LHCN-M2 (cell line): ENCODE measurements at regions not wholly inside any gene's neighbourhood (a gene's known extent, or its start where the extent isn't known, plus 50 kb on each side); places are given as distances from the start of the nearest gene placed in this dataset.

Experiments
- DNase-seq: peaks from one replicate; pipeline ENCODE4 v3.0.0-alpha.2; 2012; ENCODE audit warnings: low read depth

DNA sequence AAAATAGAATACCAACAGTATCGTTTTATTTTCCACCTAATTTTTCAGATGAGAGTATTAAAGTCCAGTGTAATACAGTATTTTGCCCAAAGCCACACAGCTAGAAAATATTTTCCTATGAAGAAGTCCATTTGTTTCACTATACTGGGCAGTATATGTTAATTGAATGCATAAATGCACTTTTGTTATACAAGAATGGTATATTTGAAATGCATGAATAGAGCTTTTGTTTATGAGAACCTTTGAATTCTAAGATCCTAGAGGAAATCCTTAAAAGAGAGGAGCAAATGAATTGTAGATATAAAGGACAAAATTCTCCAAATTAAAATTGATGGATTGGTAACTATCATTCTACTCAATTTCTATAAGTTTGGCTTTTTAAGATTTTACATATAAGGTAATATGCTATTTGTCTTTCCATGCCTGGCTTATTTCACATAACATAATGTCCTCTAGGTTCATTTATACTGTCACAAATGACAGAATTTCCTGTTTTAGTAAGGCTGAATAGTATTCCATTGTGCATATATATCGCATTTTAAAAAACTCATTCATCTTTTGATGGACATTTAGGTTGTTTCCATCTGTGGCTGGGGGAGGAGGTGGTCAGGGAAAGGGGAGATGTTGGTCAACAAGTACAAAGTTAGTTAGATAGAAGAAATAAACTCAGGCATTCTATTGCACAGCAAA is 136.6 kb upstream of the DCN start:
- no peak for DNase-seq

DNA sequence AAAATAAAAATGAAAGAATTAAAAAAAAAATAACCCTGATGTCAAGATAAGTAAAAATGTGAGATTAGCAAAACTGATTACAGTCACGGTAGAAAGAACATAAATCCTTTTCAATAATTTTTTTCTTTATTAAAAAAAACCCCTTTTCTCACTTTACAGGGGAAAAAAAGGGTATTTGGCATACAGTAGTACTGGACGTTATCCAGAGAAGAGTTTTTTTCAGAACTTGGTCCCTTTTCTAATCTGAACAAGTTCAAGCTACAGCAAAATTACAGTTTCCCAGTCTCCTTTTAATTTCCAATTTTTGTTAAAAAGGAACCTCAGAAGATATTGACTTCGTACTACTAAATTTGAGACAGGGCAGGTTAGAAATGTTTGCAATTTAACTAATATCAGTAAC is 134.7 kb upstream of the DCN start:
- DNase-seq = no peak

DNA sequence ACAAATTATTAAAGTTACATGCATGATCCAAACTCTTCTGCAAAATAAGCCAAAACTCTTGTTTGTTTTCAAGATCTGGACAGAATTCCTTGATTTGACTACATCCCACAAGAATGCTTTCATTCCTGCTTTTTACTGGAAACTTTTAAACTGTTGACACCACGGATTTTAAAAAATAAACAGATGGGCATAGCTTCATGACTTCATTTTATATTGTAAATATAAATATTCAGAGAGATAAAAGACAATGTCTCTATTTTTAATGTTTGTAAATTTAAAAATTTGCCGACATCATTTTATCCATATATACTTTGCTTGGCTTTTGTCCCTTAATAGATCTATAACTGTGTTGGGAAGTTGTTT is 134.3 kb upstream of the DCN start:
- peak; percentile 75 for DNase-seq

DNA sequence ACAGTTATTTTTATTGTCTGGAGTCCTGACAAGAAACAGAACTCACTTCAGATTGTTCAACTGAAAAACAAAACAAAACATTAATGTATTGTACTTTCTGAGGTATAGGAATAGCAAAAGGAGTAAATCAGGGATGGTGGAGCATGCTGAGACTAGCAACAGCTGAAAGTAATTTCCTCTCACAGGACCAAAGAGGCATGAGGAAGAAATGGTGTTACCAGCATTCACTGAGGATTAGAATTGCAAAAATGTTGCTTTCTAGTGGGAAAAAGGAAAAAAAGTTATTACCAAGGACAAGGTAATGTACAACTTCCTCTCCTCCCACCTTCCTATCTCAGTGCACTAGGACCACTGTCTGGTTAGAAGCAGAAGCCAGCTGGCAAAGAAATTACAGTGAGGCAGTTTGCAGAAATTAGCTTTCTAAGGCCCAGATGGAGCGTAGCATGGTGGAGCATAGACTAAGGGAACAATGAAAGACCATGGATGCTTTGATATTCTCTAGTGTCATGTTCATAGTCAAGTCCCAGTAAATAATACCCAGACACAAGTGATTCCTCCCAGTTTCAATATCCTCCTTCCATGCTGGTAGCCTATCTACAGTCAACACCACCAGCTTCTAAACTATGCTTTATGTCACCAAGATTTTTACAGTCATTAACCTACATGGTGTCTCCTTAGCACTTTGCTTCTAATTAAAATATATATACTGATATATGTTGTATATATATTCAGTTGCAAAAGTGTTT is 133.7 kb upstream of the DCN start:
- peak; percentile 25 for DNase-seq

DNA sequence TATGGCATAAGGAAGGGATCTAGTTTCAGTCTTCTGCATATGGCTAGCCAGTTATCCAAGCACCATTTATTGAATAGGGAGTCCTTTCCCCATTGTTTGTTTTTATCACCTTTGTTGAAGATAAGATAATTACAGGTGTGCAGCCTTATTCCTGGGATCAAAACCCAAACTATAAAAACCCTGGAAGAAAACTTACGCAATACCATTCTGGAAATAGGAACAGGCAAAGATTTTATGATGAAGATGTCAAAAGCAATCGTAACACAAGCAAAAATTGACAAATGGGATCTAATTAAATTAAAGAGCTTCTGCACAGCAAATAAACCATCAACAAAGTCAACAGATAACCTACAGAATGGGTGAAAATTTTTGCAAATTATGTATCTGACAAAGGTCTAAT is 128.5 kb upstream of the DCN start:
- no peak for DNase-seq

DNA sequence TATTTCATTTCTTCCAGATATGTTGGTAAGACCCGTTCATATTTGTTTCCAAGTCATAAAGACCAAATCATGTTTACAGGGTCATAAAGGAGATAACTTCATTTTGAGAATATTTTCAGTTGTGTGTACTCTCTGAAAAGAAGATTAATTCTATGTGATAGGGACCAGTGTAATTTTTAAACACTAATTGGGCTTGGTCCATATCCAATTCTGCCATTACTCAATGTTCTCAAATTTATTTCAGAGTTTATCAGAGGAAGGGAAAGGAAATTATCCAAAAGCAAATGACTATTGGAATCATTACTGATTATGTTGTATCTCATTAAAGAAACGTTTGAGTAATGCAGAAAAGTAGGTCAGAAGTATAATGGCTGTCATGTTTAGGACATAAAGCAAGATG is 126.8 kb upstream of the DCN start:
- no peak for DNase-seq

DNA sequence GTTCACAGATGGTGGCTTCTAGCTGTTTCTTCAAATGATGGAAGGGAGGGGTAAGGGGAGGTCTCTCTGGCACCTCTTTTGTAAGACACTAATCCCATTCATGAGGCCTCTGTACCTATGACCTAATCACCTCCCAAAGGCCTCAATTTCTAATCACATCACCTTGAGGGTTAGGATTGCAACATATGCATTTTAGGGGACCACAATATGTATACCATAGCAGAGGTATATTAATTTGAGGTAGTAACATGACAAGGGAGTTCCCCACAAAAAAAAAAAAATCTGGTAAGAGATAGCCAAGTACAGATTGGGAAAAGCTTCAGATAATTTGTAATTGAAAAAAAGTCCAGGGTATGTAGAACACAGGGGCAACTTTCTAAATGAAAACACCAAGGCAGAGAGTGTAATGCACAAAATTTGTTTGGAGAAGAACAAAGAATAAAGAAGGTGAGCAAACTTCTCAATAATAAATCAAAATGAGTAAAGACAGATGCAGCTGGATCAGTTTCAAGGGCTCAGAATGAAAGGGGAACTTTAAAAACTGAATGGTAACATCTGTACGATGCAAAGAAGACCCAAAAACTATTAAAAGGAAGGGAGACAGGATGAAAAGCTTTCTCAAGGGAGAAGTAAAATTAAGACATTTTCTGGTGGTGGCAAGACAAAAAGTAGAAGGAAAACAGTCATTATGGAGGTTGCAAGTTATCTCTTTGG is 125.5 kb upstream of the DCN start:
- DNase-seq = no peak

DNA sequence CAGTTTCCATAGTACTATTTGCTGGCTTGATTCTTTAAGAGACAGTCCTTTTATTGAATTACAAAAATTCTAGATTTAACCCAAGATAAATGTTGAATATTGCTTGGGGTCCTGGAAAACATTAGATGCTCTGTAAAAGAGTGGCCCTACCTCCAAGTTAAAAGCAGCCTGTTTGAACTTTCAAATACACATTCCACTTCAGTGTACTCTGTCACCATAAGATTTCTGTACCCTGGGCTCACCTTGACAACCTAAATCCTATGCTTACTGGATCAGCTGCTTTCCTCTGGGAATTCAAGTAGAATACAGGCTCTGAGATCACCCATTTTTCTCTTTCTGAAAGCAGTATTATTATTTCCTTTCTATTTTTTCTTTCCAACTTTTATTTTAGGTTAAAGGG is 107.7 kb upstream of the DCN start:
- DNase-seq = no peak

DNA sequence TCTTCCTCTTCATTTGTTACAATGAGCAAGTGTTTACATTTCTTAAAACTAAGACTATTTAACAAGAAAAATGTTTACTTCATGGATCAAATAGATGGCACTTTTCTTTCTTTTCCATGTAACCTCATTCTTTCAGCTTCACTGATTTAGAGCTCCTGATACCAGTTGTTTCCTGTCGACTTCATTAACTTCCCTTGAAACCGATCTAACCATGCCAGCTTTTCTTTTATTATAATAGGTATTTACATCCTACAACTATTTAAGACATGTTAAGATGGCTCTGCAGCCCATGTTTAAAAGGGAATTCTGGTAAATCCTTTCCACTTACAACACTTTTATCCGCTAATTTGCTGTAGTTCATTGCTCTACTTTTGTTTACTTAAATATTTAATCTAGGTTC is 107.3 kb upstream of the DCN start:
- DNase-seq = no peak

DNA sequence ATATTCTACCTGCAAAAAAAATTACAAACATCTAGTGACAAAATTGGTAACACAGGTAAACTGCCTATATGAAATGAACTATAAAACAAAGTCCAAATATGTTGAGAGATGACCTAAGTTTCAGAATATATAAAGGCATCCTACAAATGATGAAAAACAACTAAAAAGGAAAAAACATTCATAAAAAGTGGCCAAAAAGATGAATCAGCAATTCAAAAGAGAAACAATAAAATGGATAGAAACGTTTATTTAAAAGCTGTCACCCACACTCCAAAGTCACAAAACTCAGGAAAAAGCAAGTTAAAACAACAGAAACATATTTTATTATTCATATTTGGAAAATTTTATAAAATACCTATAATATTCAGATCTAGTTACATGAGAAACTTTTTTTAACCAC is 106.5 kb upstream of the DCN start:
- DNase-seq = no peak

DNA sequence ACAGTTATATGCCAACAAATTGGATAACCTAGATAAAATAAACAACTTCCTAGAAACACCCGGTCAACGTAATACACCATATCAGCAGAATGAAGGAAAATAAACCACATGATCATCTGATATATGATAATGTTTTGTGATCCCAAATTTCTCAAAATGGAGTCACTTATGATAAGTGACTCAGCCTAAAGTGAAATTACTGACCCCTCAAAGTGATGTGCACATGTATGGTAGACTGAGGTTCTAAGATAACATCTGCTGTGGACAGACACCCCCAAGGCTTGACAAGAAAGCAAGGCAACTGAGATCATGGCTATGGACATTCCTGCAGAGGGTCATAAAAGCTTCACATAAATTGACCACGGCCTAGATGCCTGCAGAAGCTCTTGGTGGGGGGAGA is 105.1 kb upstream of the DCN start:
- no peak for DNase-seq

DNA sequence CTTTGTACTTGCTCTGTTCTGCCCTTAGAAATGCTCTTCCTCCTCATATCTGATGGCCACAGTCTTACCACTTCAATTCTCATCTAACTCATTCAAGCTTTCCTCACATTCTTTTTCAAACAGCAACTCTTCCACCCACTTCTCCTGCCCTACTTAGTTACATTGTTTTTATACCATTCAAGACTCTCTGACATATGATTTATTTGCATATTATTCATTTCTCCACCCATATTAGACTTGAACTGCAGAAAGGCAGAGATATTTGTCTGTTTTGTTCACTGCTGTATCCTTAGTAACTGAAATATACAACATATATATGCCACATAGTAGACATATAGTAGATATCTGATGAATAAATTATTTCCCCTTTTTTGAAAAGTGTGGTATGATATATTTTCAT is 95.5 kb upstream of the DCN start:
- no peak for DNase-seq

DNA sequence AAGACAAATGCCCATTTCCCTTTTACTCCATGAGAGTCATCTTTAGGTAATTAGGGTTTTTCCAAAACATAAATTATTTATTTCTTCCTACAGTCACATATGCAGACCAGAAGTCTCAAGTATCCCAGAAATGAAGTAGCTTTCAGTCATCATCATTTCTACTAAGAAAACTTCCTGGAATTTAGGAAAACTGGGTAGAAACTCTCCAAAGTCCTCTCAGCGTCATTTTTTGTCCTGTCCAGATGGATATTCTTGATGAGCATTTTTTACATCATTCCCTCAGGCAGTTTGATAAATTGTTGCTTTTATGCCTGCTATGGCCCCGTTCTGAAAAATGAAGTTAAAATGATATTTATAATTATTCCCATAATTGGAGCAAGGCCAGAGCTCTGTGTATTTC is 93.9 kb upstream of the DCN start:
- DNase-seq = no peak

DNA sequence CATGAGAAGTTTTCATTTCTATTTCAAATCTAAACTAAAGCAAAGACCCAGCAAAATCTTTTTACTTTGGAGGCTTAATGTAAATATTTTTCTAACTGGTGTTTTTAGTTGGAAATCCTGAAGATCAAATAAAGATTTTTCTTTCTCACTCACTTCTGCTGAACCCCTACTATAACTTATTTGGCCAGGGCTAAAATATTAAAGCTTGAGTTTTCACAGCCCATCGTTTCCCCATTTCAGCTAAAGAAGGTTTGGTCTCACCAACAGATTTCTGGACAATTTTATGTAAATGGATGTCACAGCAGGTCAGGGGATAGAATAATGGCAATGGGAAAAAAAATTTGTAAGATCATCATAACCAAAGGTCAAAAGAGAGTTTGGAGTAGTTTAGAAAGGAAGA is 92.7 kb upstream of the DCN start:
- DNase-seq = no peak

DNA sequence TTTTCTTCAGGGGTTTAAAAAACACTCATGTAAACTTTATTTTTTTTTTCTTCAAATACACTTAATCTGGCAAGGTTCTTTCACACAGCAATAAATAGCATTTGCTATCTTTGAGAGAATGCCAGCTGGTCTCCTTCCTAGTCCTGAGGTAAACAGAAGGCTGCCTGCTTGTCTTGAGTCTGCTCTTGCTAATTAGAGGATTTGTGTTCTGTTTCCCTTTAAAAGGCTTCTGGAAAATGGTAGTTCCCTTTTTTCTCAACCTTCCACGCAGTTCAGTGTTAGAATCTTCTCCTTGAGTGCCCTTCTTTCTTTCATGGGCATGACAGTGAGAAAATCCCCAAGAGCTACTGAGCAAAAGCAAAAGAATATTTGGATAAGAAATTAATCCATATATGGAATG is 92.3 kb upstream of the DCN start:
- DNase-seq = peak; percentile 10

DNA sequence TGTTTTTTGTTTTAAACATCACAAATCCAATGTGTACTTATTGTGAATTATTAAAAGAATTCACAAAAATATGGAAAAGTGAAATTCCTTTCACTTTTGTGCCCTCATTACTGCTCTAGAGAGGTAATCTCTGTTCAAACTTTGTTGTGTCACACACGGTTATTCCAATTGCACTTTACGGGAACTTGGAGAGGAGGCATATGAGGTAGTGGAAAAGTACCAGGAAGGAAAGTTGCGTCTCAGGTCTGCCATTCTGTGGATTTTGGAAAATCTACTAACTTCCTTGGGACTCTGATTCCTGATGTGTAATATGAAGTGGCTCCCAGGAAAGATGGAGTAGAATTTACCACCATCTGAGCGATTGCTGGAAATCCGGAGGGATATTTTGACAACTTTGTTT is 90.9 kb upstream of the DCN start:
- no peak for DNase-seq

DNA sequence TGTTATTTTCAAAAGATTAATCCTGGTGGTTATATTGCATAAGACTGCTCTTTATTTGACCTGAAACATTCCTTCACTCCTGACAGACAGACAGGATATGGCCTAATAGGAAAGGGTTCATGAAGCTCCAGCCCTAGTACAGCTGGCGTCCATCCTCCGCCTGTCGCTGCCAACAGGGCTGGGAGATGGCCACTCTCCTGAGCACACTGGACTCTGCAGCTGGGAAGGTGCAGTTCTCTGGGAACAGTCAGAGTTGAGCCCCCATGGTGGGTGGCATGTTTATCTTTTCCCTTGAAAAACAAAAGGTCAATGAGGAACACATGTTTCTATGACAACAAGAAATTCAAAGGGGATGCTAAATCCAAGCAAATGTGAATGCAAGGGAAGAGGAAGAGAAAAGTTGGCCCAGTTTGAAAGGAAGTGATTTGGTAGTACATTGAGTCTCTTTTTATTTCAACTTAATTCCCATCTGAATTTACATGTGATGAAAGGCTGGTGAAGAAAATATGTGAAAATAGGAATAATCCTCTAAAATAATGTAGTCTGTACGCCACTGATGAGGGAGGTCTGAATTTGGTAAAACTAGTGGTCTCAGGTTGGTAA is 89.9 kb upstream of the DCN start:
- DNase-seq = peak; percentile 13

DNA sequence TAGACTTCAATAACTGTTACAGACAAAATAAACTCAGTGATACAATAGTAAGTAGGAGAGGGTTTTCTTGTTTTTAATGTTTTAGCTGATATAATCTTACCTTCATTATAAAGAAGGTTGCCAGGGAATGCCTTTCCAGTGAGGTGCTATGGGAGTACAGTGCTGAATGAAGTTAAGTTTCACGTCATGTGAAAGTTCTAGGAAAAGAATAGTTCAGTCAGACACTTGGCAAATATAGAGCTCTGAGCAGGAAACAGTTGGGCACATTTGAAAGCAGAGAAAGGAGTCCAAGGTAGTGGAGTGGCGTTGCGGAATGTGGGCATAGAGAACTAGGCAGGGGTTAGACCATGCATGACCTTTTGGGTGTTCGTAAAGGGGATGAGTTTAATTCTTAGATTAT is 88.6 kb upstream of the DCN start:
- no peak for DNase-seq

DNA sequence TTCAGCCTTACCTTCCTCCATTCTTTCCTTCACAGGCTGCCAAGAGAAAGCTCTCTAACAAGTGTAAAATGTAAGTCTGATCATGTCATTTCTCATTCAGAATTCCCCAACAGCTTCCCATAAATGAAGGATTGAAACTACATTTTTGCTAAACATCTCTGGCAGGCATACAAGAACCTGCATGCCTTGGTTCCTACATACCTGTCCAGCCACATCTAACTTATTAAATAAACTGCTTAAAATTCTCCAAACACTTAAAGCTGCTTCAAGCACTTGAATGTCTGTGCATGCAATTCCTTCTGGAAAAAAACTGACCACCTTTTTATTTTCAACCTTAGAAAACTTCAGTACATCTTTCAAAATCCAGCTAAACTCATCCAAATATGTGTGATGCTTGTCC is 84.4 kb upstream of the DCN start:
- no peak for DNase-seq

DNA sequence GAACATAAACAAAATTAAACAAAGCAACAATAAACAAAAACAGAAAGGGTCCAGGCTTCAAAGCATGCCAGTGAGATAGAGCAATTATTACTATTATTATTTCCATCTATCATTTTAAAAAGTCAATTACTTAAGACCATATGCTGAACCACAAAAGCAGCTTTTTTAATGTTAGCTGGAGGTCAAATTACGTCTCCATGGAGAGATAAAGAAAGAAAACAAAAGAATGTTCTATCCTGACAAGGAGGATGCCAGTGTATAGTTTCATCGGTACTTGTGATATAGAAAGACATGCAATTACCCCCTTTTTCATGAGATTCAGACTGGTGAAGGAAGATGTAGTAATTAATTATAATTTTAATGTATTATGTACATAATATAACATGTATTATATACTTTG is 81.6 kb upstream of the DCN start:
- peak; percentile 14 for DNase-seq

DNA sequence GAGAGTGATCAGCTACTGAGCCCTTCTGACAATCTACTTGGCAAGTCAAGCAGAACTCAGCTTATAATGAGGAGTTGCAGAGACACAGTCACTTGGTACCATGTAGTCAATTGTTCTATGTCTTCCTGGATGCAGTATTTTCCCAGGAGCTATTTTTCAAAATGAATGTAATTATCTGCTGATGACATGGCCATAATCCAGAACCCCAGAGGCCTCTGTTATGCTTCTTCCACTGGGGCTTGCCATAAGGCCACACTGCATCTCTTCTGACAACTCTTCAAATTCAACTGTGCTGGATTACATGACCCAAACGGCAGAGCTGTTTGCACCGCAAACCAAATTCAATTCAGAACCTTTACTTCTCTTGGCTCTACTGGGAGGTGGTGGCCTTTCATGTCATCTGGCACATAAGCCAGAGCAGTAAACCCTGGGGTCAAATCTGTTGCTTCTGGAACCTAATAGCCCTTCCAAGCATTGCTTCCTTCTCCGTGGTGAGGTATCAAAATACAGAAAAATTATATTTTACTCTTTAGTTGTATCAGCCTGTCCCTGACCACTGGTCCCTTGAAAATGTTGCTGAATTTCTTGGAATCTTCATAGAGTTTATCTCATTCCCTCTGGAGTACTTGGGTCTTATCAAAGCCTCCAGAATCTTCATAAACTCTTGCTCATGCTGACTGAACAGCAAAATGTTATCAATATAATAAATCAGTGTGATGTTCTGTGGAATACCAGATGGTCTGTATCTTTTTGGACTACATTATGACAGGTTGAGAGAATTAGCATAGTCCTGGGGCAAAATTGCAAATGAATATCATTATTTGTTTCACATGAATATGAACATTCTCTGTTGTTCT is 79.4 kb upstream of the DCN start:
- DNase-seq = no peak

DNA sequence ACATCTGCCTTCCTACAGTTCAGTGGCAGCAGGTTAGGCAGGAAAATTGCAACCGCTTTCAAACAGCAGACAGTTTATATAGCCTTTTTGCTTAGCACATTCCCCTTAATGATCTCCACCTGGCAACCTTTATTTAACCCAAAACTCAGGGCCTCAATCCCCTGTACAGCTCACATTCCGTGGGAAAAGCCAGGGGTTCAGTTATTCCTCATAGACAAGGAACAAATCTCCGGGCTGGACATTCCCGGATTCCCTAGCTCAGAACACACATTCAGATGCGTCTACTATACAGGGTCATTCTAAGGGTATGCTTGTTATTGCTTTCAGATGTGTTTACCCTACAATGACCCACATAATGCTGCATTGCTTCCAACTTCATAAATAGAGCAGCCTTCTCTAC is 73.8 kb upstream of the DCN start:
- no peak for DNase-seq
